ENCODE measurements at regions not wholly inside any gene's neighbourhood (a gene's known extent, or its start where the extent isn't known, plus 50 kb on each side); places are given as distances from the start of the nearest gene placed in this dataset.

DNA sequence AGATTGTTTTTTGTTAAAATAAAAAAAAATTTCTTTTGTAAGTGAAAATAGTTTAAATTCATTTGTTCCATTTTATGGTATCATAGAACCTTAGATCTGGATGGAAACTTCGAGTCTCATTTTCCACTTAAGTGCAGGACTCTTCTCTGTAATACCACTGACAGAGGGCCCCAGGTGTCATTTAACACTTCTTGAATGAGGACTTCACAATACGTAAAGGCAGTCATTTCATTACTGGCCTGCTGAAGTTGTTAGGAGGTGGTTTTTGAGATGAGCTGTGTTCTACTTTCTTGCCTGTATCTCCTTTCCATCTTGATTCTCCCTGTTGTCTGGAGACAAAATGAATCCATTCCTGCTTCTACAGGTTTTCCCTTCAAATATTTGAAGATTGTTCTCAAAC lies 455.3 kb downstream of the DMRT2 start:
- H3K36me3 ChIP-seq (ENCODE audit: control insufficient read depth in 2 of 2, insufficient read depth in 2 of 2, low read length in 1 of 2): no peaks in the 10 kb centered on the region
- H3K27ac ChIP-seq (ENCODE audit: low read depth in 2 of 2, low read length in 1 of 2): no peak overlapping the region
- H3K4me3 ChIP-seq (ENCODE audit: low read depth in 1 of 2, low read length in 2 of 2): no peak overlapping the region
- WGBS, 2 donors: 41 to 78% methylated on average over 2 of the region's 2 CpGs
- peaks cover 0 to 4% of the 10 kb centered on the region in 2 donors for H3K9me3 ChIP-seq (ENCODE audit: control insufficient read depth in 2 of 2, insufficient read depth in 1 of 2, low read depth in 1 of 2, low read length in 1 of 2)
- H3K4me1 ChIP-seq (ENCODE audit: control insufficient read depth in 2 of 2, insufficient read depth in 2 of 2, low read length in 1 of 2): no peaks in the 10 kb centered on the region
- H3K27me3 ChIP-seq (ENCODE audit: control insufficient read depth in 1 of 2, insufficient read depth in 2 of 2, low read length in 2 of 2): no peaks in the 10 kb centered on the region

DNA sequence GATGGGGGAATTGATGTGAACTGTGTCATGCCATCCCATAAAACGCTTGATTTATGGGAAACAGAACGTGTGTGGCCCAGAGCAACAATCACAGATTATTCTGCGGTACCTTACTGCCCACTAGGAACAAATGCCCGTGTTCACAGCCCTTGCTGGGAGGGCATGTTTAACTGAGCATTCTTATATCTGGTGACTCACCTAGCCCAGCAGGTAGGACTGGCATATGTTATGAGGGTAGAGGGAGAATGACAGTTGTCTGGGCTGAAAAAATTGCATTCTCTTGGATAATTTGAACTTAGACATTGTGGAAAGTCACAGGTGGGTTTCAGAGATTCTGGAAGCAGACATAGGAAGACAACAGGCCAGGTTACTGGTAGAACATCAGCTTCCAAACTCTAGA lies 460.6 kb downstream of the DMRT2 start:
- Histone ChIP-seq H3K27ac (ENCODE audit: low read depth in 2 of 2, low read length in 1 of 2) (no peak overlapping the region), H3K36me3 (ENCODE audit: control insufficient read depth in 2 of 2, insufficient read depth in 2 of 2, low read length in 1 of 2) (no peaks in the 10 kb centered on the region), H3K9me3 (ENCODE audit: control insufficient read depth in 2 of 2, insufficient read depth in 1 of 2, low read depth in 1 of 2, low read length in 1 of 2) (no peaks in the 10 kb centered on the region), H3K4me1 (ENCODE audit: control insufficient read depth in 2 of 2, insufficient read depth in 2 of 2, low read length in 1 of 2) (no peaks in the 10 kb centered on the region), H3K27me3 (ENCODE audit: control insufficient read depth in 1 of 2, insufficient read depth in 2 of 2, low read length in 2 of 2) (no peaks in the 10 kb centered on the region), H3K4me3 (ENCODE audit: low read depth in 1 of 2, low read length in 2 of 2) (no peak overlapping the region)
- WGBS, 2 donors: 79 to 82% methylated on average over 4 of the region's 4 CpGs

DNA sequence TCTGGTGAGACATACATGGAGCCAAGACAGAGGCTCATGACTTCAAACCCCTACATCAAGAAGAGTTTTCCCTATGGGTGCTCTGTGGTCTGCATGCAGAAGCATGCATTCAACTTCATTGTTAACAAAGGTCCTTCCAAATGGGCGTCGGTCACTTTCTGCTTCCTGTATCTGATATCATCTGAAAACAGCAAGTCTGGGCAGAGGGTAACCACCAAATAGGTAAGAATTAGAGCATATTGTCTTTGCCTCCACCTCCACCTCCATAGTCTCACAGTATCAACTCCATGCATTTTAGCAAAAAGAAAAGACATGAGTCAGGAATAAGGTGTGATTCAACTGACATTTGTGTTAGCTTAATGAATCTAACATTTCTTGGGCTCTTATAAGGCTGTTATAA lies 462.9 kb downstream of the DMRT2 start:
- Histone ChIP-seq H3K4me1 (ENCODE audit: control insufficient read depth in 2 of 2, insufficient read depth in 2 of 2, low read length in 1 of 2) (no peaks in the 10 kb centered on the region), H3K9me3 (ENCODE audit: control insufficient read depth in 2 of 2, insufficient read depth in 1 of 2, low read depth in 1 of 2, low read length in 1 of 2) (no peaks in the 10 kb centered on the region), H3K27me3 (ENCODE audit: control insufficient read depth in 1 of 2, insufficient read depth in 2 of 2, low read length in 2 of 2) (no peaks in the 10 kb centered on the region), H3K36me3 (ENCODE audit: control insufficient read depth in 2 of 2, insufficient read depth in 2 of 2, low read length in 1 of 2) (no peaks in the 10 kb centered on the region), H3K4me3 (ENCODE audit: low read depth in 1 of 2, low read length in 2 of 2) (no peak overlapping the region), H3K27ac (ENCODE audit: low read depth in 2 of 2, low read length in 1 of 2) (no peak overlapping the region)
- 52 to 73% methylated on average over 2 of the region's 2 CpGs for WGBS, 2 donors

DNA sequence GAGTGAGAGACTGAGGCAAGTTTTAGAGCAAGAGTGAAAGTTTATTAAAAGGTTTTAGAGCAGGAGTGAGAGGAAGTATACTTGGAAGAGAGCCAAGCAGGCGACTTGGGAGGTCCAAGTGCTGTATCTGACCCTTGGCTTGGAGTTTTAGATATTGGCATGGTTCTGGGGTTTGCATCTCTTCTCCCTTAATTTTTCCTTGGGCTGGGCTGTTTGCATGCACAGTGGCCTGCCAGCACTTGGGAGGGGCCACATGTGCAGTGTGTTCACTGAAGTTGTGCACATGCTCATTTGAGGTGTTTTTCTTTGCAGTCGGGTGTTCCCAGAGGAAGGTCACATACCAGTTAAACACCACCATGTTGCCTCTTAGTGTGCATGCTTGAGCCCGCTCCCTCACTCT lies 464.1 kb downstream of the DMRT2 start:
- WGBS, 2 donors: 52 to 63% methylated on average over 3 of the region's 3 CpGs
- no peaks in the 10 kb centered on the region for H3K9me3 ChIP-seq (ENCODE audit: control insufficient read depth in 2 of 2, insufficient read depth in 1 of 2, low read depth in 1 of 2, low read length in 1 of 2)

DNA sequence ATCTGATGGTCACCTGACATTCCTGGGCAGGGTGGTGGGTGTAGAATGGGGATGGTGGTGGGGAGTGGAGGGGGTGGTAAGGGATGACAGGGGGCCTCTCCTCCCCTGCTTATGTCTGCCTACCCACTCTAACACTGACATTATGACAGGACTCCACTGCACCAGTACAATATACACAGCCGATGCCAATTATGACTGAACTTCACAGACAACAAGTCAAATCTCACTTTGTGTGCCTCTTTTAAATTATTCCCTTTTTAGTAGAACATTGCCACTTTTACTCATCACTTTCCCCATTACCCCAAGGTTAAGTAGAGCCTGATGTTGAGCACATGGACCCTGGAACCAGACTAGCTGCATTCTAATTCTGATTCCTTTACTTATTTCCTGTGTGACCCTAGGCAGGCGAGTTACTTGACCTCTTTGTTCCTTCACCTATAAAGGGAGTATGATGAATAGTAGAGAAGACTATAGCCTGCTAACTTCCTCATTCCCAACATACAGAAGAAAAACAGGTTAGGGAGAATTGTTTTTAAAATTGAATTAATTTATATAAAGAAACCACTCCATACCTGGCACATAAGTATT lies 464.7 kb downstream of the DMRT2 start:
- H3K4me1 ChIP-seq (ENCODE audit: control insufficient read depth in 2 of 2, insufficient read depth in 2 of 2, low read length in 1 of 2): no peaks in the 10 kb centered on the region
- WGBS, 2 donors: 70 to 76% methylated on average over 2 of the region's 2 CpGs
- H3K27me3 ChIP-seq (ENCODE audit: control insufficient read depth in 1 of 2, insufficient read depth in 2 of 2, low read length in 2 of 2): no peaks in the 10 kb centered on the region
- no peaks in the 10 kb centered on the region for H3K36me3 ChIP-seq (ENCODE audit: control insufficient read depth in 2 of 2, insufficient read depth in 2 of 2, low read length in 1 of 2)
- no peak overlapping the region for H3K4me3 ChIP-seq (ENCODE audit: low read depth in 1 of 2, low read length in 2 of 2)
- H3K27ac ChIP-seq (ENCODE audit: low read depth in 2 of 2, low read length in 1 of 2): no peak overlapping the region
- H3K9me3 ChIP-seq (ENCODE audit: control insufficient read depth in 2 of 2, insufficient read depth in 1 of 2, low read depth in 1 of 2, low read length in 1 of 2): no peaks in the 10 kb centered on the region

More for the DNA sequence above, 464.1 kb downstream of the DMRT2 start:
- Histone ChIP-seq H3K36me3 (ENCODE audit: control insufficient read depth in 2 of 2, insufficient read depth in 2 of 2, low read length in 1 of 2) (no peaks in the 10 kb centered on the region), H3K4me3 (ENCODE audit: low read depth in 1 of 2, low read length in 2 of 2) (no peak overlapping the region), H3K4me1 (ENCODE audit: control insufficient read depth in 2 of 2, insufficient read depth in 2 of 2, low read length in 1 of 2) (no peaks in the 10 kb centered on the region), H3K27me3 (ENCODE audit: control insufficient read depth in 1 of 2, insufficient read depth in 2 of 2, low read length in 2 of 2) (no peaks in the 10 kb centered on the region), H3K27ac (ENCODE audit: low read depth in 2 of 2, low read length in 1 of 2) (no peak overlapping the region)

DNA sequence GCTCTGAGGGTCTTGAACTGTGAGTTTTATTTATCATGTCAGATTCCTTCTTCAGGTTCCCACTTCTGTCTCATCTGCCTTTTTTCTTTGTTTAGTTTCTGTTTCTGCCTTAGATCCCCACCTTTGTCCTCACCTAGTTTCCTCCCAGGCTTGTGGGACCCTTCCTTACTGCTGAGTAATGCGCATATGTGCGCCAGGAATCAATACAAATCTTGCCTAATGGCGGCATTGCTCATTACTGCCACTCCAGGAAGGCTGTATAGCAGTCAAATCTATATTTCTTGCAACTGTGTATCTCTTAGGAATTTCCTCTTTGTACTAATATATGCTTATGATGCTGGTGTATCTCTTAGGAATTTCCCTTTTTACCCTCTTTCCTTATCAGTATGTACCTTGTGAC lies 465.4 kb downstream of the DMRT2 start:
- 92 to 94% methylated on average over 3 of the region's 3 CpGs for WGBS, 2 donors
- H3K9me3 ChIP-seq (ENCODE audit: control insufficient read depth in 2 of 2, insufficient read depth in 1 of 2, low read depth in 1 of 2, low read length in 1 of 2): no peaks in the 10 kb centered on the region
- no peak overlapping the region for H3K27ac ChIP-seq (ENCODE audit: low read depth in 2 of 2, low read length in 1 of 2)
- no peaks in the 10 kb centered on the region for H3K36me3 ChIP-seq (ENCODE audit: control insufficient read depth in 2 of 2, insufficient read depth in 2 of 2, low read length in 1 of 2)
- H3K4me1 ChIP-seq (ENCODE audit: control insufficient read depth in 2 of 2, insufficient read depth in 2 of 2, low read length in 1 of 2): no peaks in the 10 kb centered on the region
- no peaks in the 10 kb centered on the region for H3K27me3 ChIP-seq (ENCODE audit: control insufficient read depth in 1 of 2, insufficient read depth in 2 of 2, low read length in 2 of 2)
- H3K4me3 ChIP-seq (ENCODE audit: low read depth in 1 of 2, low read length in 2 of 2): no peak overlapping the region

DNA sequence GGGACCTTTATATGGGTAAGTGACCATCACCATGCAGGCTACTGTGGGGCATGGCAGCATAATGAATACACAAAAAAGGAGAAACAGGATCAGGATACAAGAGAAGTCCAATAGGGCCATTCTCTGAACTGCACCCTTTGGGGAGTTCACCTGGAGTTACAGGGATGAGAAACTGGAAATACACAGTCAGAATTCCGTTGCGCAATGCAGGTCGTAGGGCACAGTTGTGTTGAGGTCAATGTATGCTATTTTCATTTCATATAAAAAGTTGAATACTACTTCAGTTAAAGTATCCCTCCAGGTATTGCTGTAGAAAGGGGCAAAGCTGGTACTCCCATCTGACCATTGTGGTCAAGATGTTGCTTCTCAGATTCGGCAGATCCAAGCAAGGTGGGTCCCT lies 471.4 kb downstream of the DMRT2 start:
- no peak overlapping the region for H3K27ac ChIP-seq (ENCODE audit: low read depth in 2 of 2, low read length in 1 of 2)
- H3K9me3 ChIP-seq (ENCODE audit: control insufficient read depth in 2 of 2, insufficient read depth in 1 of 2, low read depth in 1 of 2, low read length in 1 of 2): no peaks in the 10 kb centered on the region
- no peaks in the 10 kb centered on the region for H3K36me3 ChIP-seq (ENCODE audit: control insufficient read depth in 2 of 2, insufficient read depth in 2 of 2, low read length in 1 of 2)
- H3K27me3 ChIP-seq (ENCODE audit: control insufficient read depth in 1 of 2, insufficient read depth in 2 of 2, low read length in 2 of 2): no peaks in the 10 kb centered on the region
- H3K4me1 ChIP-seq (ENCODE audit: control insufficient read depth in 2 of 2, insufficient read depth in 2 of 2, low read length in 1 of 2): no peaks in the 10 kb centered on the region
- H3K4me3 ChIP-seq (ENCODE audit: low read depth in 1 of 2, low read length in 2 of 2): no peak overlapping the region
- 90% methylated on average over 4 of the region's 4 CpGs for WGBS, 2 donors

DNA sequence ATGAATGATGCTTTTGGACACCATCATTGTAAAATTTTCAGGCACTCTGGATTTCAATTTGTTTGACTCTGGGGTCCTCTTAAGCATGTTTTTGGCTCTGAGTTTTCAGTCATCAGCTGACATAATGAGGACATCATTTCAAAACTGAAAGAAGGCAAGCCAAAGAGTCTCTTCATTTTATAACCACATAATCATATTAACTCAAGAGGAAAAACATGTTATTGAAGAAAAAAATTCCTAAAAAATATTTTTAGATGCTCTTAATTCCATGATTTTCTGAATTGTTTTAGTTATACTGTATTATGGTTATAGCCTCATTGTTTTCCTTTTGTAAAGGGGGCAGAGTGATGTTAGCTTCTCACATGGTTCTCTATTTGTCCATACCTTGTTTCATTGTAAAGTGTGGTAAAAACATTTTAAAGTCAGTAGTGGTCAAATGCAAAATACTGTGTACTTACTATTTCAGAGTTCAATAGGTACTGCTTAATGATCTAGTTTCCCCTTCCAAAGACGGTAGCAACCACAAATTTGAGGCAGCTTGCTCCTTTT lies 472.1 kb downstream of the DMRT2 start:
- Histone ChIP-seq H3K36me3 (ENCODE audit: control insufficient read depth in 2 of 2, insufficient read depth in 2 of 2, low read length in 1 of 2) (no peaks in the 10 kb centered on the region), H3K27ac (ENCODE audit: low read depth in 2 of 2, low read length in 1 of 2) (no peak overlapping the region), H3K4me1 (ENCODE audit: control insufficient read depth in 2 of 2, insufficient read depth in 2 of 2, low read length in 1 of 2) (no peaks in the 10 kb centered on the region), H3K9me3 (ENCODE audit: control insufficient read depth in 2 of 2, insufficient read depth in 1 of 2, low read depth in 1 of 2, low read length in 1 of 2) (no peaks in the 10 kb centered on the region), H3K27me3 (ENCODE audit: control insufficient read depth in 1 of 2, insufficient read depth in 2 of 2, low read length in 2 of 2) (no peaks in the 10 kb centered on the region), H3K4me3 (ENCODE audit: low read depth in 1 of 2, low read length in 2 of 2) (no peak overlapping the region)
- WGBS, 2 donors: 65 to 70% methylated on average over 1 of the region's 1 CpG

DNA sequence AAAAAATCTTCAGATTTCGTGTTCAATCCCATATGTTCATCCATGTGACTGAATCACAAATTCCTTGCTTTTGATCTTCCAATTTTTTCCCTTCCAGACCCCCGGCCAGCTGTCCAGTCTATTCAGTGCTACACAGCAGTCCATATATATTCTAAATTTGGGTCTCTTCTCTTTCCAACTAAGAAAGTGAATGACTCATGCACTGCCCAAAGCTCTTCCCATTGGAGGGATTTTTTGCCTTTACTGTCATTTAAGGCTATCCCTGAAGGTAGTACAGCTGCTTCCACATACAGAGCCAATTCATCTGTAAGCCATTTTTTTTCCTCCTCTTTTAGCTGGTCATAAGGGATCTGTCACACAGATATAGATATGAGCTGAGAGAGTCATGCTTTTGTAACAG lies 478.3 kb downstream of the DMRT2 start:
- 63 to 68% methylated on average over 2 of the region's 2 CpGs for WGBS, 2 donors
- no peaks in the 10 kb centered on the region for H3K27me3 ChIP-seq (ENCODE audit: control insufficient read depth in 1 of 2, insufficient read depth in 2 of 2, low read length in 2 of 2)

DNA sequence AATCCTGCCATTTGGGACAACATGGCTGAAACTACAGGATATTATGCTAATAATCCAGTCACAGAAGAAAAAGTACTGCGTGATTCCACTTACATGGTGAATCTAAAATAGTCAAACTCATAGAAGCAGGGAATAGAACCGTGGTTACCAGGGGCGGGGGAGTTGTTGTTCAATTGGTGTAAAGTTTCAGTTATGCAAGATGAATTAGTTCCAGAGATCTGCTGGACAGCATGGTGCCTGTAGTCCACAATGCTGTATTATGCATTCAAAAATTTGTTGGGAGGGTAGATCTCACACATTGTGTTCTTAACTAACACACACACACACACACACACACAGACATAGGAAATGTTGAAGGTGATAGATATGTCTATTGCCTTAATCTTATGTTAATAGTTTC lies 480.5 kb downstream of the DMRT2 start:
- Histone ChIP-seq H3K27me3 (ENCODE audit: control insufficient read depth in 1 of 2, insufficient read depth in 2 of 2, low read length in 2 of 2) (no peaks in the 10 kb centered on the region), H3K27ac (ENCODE audit: low read depth in 2 of 2, low read length in 1 of 2) (no peak overlapping the region), H3K4me1 (ENCODE audit: control insufficient read depth in 2 of 2, insufficient read depth in 2 of 2, low read length in 1 of 2) (no peaks in the 10 kb centered on the region), H3K4me3 (ENCODE audit: low read depth in 1 of 2, low read length in 2 of 2) (no peak overlapping the region), H3K9me3 (ENCODE audit: control insufficient read depth in 2 of 2, insufficient read depth in 1 of 2, low read depth in 1 of 2, low read length in 1 of 2) (peaks cover 2 to 6% of the 10 kb centered on the region in 2 donors), H3K36me3 (ENCODE audit: control insufficient read depth in 2 of 2, insufficient read depth in 2 of 2, low read length in 1 of 2) (no peaks in the 10 kb centered on the region)
- WGBS, 2 donors: 89 to 90% methylated on average over 3 of the region's 3 CpGs

More for the DNA sequence above, 478.3 kb downstream of the DMRT2 start:
- Histone ChIP-seq H3K4me1 (ENCODE audit: control insufficient read depth in 2 of 2, insufficient read depth in 2 of 2, low read length in 1 of 2) (no peaks in the 10 kb centered on the region), H3K36me3 (ENCODE audit: control insufficient read depth in 2 of 2, insufficient read depth in 2 of 2, low read length in 1 of 2) (no peaks in the 10 kb centered on the region), H3K9me3 (ENCODE audit: control insufficient read depth in 2 of 2, insufficient read depth in 1 of 2, low read depth in 1 of 2, low read length in 1 of 2) (peaks cover 2 to 6% of the 10 kb centered on the region in 2 donors), H3K27ac (ENCODE audit: low read depth in 2 of 2, low read length in 1 of 2) (no peak overlapping the region), H3K4me3 (ENCODE audit: low read depth in 1 of 2, low read length in 2 of 2) (no peak overlapping the region)
